ENCODE measurements at regions not wholly inside any gene's neighbourhood (a gene's known extent, or its start where the extent isn't known, plus 50 kb on each side); places are given as distances from the start of the nearest gene placed in this dataset.
"Not testable (repeated sequence)": the region's sequence is repeated elsewhere in the genome, so short reads cannot be mapped to it uniquely, and the experiment has no call there.

DNA sequence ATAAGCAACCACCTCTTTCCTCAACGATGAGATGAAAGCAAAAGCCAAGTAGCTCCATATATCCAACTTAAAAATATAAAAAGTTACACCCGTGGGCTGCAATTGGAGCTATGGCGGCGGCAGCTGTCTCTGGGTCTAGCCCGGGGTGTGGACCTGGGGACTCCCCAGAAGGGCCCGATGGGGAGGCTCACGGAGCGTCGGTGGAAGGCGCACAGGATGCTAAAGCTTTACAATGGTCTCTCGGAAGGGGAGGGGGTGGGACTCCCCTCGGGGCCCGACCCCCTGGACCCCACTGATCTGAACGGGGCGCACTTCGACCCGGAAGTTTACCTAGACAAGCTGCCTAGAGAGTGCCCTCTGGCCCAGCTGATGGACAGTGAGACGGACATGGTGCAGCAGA, 118.7 kb upstream of the HMX1 start:
- H3K4me1 ChIP-seq (ENCODE audit: insufficient read depth, low read length); H3K9me3 Mint-ChIP-seq; H3K4me1 Mint-ChIP-seq; H3K27me3 Mint-ChIP-seq; H3K27me3 ChIP-seq (ENCODE audit: insufficient read depth, low read length, poor library complexity, severe bottlenecking); POLR2A ChIA-PET; H3K4me3 ChIP-seq (ENCODE audit: low read length); H3K9me3 ChIP-seq (ENCODE audit: low read length); CTCF ChIA-PET; H3K36me3 ChIP-seq (ENCODE audit: insufficient read depth, low read length); H3K27ac Mint-ChIP-seq; H3K4me3 Mint-ChIP-seq; H3K36me3 Mint-ChIP-seq; DNase-seq; H3K27ac ChIP-seq (ENCODE audit: low read depth, low read length): not testable (repeated sequence)

- CTCF ChIA-PET; H3K36me3 Mint-ChIP-seq; H3K27me3 ChIP-seq (ENCODE audit: insufficient read depth, low read length, poor library complexity, severe bottlenecking); POLR2A ChIA-PET; H3K4me1 Mint-ChIP-seq; H3K4me3 ChIP-seq (ENCODE audit: low read length); H3K9me3 Mint-ChIP-seq; H3K36me3 ChIP-seq (ENCODE audit: insufficient read depth, low read length); H3K27ac Mint-ChIP-seq; H3K27me3 Mint-ChIP-seq; H3K4me3 Mint-ChIP-seq; DNase-seq; H3K27ac ChIP-seq (ENCODE audit: low read depth, low read length); H3K4me1 ChIP-seq (ENCODE audit: insufficient read depth, low read length); H3K9me3 ChIP-seq (ENCODE audit: low read length): not testable (repeated sequence)
Observed at GRCh38 chr4:8985786-8986185, 114.1 kb upstream of the HMX1 start.

DNA sequence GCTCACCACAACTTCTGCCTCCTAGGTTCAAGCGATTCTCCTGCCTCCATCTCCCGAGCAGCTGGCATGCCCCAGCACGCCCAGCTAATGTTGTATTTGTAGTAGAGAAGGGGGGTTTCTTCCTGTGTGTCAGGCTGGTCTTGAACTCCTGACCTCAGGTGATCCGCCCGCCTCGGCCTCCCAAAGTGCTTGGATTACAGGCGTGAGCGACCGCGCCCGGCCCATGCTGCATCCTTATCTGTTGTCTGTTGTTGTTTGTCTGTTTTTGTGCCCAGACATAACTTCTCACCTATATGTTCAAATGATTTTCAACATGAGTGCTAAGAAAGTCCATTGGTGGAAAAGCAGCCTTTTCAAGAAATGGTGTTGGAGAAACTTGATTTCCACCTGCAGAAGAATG, 113.0 kb upstream of the HMX1 start:
- CTCF ChIA-PET = not testable (repeated sequence)

DNA sequence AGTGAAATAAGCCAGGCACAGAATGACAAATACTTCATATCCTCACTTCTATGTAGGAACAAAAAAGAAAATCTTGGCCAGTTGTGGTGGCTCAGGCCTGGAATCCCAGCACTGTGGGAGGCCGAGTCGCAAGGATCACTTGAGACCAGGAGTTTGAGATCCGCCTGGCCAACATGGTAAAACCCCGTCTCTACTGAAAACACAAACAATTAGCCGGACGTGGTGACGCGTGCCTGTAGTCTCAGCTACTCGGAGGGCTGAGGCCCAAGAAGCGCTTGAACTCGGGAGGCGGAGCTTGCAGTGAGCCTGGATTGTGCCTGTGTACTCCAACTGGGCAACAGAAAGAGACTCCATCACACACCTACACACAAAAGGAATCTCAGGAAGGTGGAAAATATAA, 112.3 kb upstream of the HMX1 start:
- CTCF ChIA-PET; H3K4me3 ChIP-seq (ENCODE audit: low read length); H3K4me1 Mint-ChIP-seq; H3K9me3 Mint-ChIP-seq; H3K36me3 ChIP-seq (ENCODE audit: insufficient read depth, low read length); POLR2A ChIA-PET; H3K4me1 ChIP-seq (ENCODE audit: insufficient read depth, low read length); DNase-seq; H3K36me3 Mint-ChIP-seq; H3K27me3 ChIP-seq (ENCODE audit: insufficient read depth, low read length, poor library complexity, severe bottlenecking); H3K4me3 Mint-ChIP-seq; H3K27me3 Mint-ChIP-seq; H3K27ac Mint-ChIP-seq; H3K9me3 ChIP-seq (ENCODE audit: low read length); H3K27ac ChIP-seq (ENCODE audit: low read depth, low read length): not testable (repeated sequence)

More for the DNA sequence above, 113.0 kb upstream of the HMX1 start:
- DNase-seq; H3K4me3 ChIP-seq (ENCODE audit: low read length); H3K27ac Mint-ChIP-seq; POLR2A ChIA-PET; H3K4me3 Mint-ChIP-seq; H3K9me3 Mint-ChIP-seq; H3K27me3 ChIP-seq (ENCODE audit: insufficient read depth, low read length, poor library complexity, severe bottlenecking); H3K27ac ChIP-seq (ENCODE audit: low read depth, low read length); H3K36me3 Mint-ChIP-seq; H3K9me3 ChIP-seq (ENCODE audit: low read length); H3K4me1 Mint-ChIP-seq; H3K4me1 ChIP-seq (ENCODE audit: insufficient read depth, low read length); H3K27me3 Mint-ChIP-seq; H3K36me3 ChIP-seq (ENCODE audit: insufficient read depth, low read length): not testable (repeated sequence)

DNA sequence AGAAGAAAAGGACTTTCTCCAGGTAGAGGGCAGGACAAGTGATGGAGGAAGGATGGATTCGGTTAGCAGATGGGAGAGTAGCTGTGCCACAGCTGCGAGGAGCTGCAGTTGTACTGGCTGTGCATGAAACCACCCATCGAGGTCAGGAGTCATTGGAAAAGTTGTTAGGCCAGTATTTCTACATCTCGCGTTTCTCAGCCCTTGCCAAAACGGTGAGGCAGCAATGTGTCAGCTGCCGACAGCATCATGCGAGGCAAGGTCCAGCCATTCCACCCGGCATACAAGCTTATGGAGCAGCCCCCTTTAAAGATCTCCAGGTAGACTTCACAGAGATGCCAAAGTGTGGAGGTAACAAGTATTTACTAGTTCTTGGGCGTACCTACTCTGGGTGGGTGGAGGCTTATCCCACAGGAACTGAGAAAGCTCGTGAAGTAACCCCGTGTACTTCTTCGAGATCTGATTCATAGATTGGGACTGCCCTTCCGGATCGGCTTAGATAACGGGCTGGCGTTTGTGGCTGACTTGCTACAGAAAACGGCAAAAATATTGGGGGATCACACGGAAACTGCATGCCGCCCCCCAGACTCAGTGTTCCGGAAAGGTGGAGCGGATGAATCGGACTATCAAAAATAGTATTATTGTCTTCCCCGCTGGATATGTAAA, 105.0 kb upstream of the HMX1 start:
- H3K27ac ChIP-seq (ENCODE audit: low read depth, low read length); CTCF ChIA-PET; H3K4me1 ChIP-seq (ENCODE audit: insufficient read depth, low read length); H3K27me3 Mint-ChIP-seq; H3K27ac Mint-ChIP-seq; H3K4me3 Mint-ChIP-seq; DNase-seq; POLR2A ChIA-PET; H3K4me3 ChIP-seq (ENCODE audit: low read length); H3K9me3 ChIP-seq (ENCODE audit: low read length); H3K4me1 Mint-ChIP-seq; H3K36me3 ChIP-seq (ENCODE audit: insufficient read depth, low read length); H3K27me3 ChIP-seq (ENCODE audit: insufficient read depth, low read length, poor library complexity, severe bottlenecking); H3K9me3 Mint-ChIP-seq; H3K36me3 Mint-ChIP-seq: not testable (repeated sequence)

- H3K4me3 Mint-ChIP-seq; H3K36me3 Mint-ChIP-seq; H3K27ac ChIP-seq (ENCODE audit: low read depth, low read length); H3K9me3 ChIP-seq (ENCODE audit: low read length); H3K9me3 Mint-ChIP-seq; DNase-seq; H3K4me1 Mint-ChIP-seq; POLR2A ChIA-PET; CTCF ChIA-PET; H3K4me1 ChIP-seq (ENCODE audit: insufficient read depth, low read length); H3K27ac Mint-ChIP-seq; H3K4me3 ChIP-seq (ENCODE audit: low read length); H3K36me3 ChIP-seq (ENCODE audit: insufficient read depth, low read length); H3K27me3 Mint-ChIP-seq; H3K27me3 ChIP-seq (ENCODE audit: insufficient read depth, low read length, poor library complexity, severe bottlenecking): not testable (repeated sequence)
Observed at GRCh38 chr4:8972635-8973034, 101.0 kb upstream of the HMX1 start.

GRCh38 chr4:8965896-8966295, 94.3 kb upstream of the HMX1 start:
- H3K27ac ChIP-seq (ENCODE audit: low read depth, low read length); POLR2A ChIA-PET; DNase-seq; H3K9me3 ChIP-seq (ENCODE audit: low read length); H3K4me1 Mint-ChIP-seq; H3K9me3 Mint-ChIP-seq; H3K27me3 ChIP-seq (ENCODE audit: insufficient read depth, low read length, poor library complexity, severe bottlenecking); H3K36me3 Mint-ChIP-seq; H3K4me3 Mint-ChIP-seq; H3K27me3 Mint-ChIP-seq; H3K4me1 ChIP-seq (ENCODE audit: insufficient read depth, low read length); H3K36me3 ChIP-seq (ENCODE audit: insufficient read depth, low read length); H3K4me3 ChIP-seq (ENCODE audit: low read length); CTCF ChIA-PET: not testable (repeated sequence)
- H3K27ac Mint-ChIP-seq = peak overlapping the region in 1 of 8 donors; percentile 51

DNA sequence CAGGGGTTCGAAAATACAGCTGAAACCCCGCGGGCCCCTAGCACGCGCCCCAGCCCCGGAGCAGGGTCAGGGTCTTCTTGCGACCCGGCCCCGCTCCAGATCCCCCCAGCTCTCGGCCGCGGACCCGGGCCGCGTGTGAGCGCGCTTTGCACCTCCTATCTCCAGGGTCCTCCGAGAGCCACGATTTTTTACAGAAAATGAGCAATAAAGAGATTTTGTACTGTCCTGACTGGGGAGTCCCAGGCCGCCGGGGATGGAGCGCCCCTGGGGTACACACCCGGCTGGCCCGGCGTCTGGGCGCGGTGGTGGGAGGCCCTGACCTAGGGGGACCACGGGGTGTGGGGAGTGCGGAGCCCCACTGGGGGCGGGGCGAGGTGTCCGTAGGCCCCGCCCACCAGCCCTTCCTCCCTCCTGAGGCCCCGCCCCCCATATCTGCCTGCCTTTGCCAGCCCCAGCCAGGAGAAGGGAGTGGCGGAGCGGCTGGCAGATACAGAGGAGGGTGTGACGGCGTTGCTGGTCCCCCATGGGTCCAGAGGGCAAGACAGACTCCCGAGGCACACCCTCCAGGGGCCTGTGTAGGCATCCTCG, 92.7 kb upstream of the HMX1 start:
- H3K36me3 ChIP-seq (ENCODE audit: insufficient read depth, low read length); H3K4me1 Mint-ChIP-seq; H3K27ac ChIP-seq (ENCODE audit: low read depth, low read length); DNase-seq; H3K27me3 ChIP-seq (ENCODE audit: insufficient read depth, low read length, poor library complexity, severe bottlenecking); H3K27ac Mint-ChIP-seq; POLR2A ChIA-PET; H3K9me3 Mint-ChIP-seq; H3K4me1 ChIP-seq (ENCODE audit: insufficient read depth, low read length); H3K36me3 Mint-ChIP-seq; H3K9me3 ChIP-seq (ENCODE audit: low read length); H3K4me3 ChIP-seq (ENCODE audit: low read length); CTCF ChIA-PET; H3K4me3 Mint-ChIP-seq: not testable (repeated sequence)
- H3K27me3 Mint-ChIP-seq = peaks cover 8 to 15% of the 10 kb centered on the region in 2 donors

GRCh38 chr4:8963533-8963932, 91.9 kb upstream of the HMX1 start:
- H3K27me3 ChIP-seq (ENCODE audit: insufficient read depth, low read length, poor library complexity, severe bottlenecking); H3K4me1 ChIP-seq (ENCODE audit: insufficient read depth, low read length); H3K36me3 Mint-ChIP-seq; H3K27ac ChIP-seq (ENCODE audit: low read depth, low read length); H3K4me1 Mint-ChIP-seq; H3K27ac Mint-ChIP-seq; H3K4me3 ChIP-seq (ENCODE audit: low read length); H3K4me3 Mint-ChIP-seq; POLR2A ChIA-PET; H3K9me3 ChIP-seq (ENCODE audit: low read length); H3K36me3 ChIP-seq (ENCODE audit: insufficient read depth, low read length); DNase-seq; H3K9me3 Mint-ChIP-seq; CTCF ChIA-PET: not testable (repeated sequence)
- peaks cover 8 to 18% of the 10 kb centered on the region in 2 donors for H3K27me3 Mint-ChIP-seq

Measured in CD8-positive, alpha-beta memory T cell (primary cell).